NCI-H69 (cell line): ENCODE measurements at regions not wholly inside any gene's neighbourhood (a gene's known extent, or its start where the extent isn't known, plus 50 kb on each side); places are given as distances from the start of the nearest gene placed in this dataset.

Experiments used
- DNase-seq: peaks from one replicate; lab custom pipeline; 2025; lab: John Stamatoyannopoulos, UW

DNA sequence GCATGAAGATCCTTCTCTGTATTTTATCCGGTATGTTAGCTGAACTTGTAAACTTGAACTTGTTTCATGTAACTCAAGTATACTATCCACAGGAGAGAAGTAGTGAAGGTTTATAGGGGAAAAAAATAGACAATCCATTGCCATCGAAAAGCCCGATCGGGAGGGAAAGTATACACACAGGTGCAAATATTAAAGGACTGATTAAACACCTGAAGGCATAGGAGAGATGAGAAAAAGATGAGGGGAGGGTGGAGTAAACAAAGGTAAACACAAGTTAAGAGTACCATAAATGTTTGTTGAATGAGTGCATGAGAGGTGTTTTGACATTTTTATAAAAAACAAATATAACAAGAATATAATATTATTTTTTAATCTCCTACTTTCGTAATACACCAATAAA is 64.3 kb upstream of the CITED2 start:
- DNase-seq = no peak

DNA sequence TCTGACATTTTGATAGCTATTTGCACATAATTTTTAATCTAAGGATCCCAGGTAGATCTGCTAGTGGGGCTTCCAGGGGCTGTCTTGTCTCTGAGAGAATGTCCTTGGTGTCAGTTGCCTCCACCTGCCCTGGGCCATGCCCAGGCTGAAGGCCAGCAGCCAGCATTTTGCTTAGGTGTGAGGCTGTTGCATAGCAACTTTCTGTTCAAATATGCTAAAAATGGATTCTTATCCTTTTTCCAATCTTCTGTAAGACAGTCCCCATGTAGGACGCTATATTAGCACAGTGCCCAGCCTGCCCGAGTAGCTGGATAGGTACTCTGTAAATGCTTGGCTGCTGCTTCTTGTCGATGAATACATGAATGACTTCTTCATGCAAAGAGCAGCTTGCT is 62.5 kb upstream of the CITED2 start:
- DNase-seq = no peak

DNA sequence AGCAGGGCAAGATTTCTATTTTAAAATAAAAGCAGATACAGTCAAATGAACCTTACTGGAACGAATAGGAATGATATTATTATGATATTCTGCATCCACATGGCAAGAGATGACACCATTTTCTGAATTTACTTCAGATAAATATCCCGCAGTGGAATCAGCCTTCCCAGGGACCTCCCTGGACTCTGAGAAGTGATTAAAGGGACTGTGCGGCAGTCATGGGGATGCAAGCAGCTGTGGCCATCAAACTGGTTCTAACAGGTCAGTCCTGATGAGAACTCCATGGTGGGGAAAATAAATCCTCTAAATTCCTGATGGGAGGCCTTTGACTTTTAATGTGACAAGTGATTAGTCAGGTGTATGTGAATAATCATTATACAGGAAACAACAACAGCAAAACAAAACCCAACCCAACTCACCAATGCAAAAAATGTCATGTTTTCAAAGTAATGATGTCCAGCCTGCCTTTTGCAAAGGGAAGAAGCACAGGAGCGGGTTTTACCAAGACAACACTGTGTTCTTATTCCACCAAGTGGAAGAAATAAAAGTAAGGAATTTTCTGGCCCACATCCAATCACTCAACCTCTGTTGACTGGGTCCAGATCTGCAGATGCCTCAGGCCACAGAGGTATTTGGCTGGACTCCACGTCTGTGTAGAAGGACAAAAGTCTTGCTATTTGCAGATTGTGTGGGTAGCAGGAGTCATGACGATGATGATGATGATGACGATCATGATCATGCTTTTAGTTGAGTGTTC is 61.9 kb upstream of the CITED2 start:
- DNase-seq = peak; percentile 64

DNA sequence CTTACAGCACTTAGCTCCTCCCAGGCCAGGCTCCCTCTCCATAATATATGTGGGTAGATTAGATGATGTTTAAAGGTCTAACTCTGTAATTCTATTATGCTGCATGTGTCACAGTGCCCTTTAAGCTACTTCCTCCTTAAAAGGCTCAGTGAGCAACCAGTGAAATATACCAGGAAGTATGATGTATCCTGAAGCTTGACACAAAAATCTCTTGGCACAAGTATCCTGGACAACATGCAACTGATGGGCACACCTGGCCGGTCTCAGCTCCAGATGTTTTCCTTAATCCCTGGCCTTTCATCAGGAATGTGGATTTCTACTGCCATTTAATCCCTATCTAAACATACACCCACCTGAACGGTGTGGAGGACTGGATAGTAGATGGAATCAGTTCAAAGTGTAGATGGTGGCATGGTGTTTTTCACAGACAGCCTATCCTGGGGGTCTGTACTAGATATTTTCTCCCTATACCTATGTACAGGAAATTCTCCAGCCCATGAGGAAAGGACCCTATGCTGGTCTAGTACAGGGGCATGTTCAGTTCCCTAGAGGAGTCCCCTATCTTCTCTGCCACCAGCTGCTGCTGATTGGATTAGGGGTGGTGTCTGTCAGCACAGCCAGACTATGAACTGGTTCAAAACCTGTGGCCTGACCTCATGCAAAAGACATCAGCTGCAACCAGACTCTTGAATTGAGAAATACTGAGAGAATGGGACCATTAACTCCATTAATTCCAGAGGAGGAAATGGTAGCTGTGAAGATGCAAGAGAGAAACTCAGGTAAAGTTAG is 59.4 kb upstream of the CITED2 start:
- peak; percentile 40 for DNase-seq

DNA sequence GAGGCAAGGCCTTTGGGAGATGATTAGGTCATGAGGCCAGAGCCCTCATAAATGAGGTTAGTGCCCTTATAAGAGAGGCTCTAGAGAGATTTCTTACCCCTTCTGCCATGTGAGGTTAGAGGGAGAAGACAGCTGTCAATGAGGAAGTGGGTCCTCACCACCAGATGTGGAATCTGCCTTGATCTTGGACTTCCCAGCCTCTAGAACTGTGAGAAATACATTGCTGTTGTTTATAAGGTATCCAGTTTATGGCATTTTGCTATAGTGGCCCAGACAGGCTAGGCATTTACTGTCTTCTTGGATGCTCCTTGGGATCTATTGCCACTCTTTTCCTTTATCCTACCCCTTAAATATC is 57.1 kb upstream of the CITED2 start:
- no peak for DNase-seq

DNA sequence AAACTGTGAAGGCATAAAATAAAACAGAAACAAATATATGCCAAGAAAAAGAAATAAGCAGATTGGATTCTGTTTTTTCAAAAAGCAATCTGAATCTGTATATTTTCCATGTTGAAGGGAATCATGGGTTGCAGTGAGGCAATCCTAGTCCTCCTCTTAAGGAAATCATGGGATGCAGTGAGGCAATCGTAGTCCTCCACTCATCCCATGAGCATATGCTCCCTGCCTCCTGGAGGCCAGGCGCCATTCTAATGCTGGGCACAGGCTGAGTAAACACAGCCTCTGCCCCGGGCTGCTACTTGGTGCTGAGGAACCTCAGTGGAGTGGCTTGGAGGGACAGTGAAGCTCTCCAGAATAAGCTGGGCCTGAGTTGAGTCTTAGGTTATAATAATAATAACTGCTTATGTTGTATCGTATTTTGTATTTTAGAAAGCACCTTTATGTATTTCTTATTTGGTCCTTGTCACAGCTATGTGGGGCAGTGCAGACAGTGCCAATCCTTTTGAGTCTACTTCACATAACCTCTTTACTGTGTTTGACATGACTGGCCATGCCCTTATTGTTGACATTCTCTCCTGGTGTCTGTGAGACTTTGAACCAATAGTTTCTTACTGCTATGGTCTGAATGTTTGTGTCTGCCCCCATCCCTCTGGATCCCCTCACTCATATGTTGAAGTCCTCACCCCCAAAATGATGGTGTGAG is 56.6 kb upstream of the CITED2 start:
- peak; percentile 24 for DNase-seq

DNA sequence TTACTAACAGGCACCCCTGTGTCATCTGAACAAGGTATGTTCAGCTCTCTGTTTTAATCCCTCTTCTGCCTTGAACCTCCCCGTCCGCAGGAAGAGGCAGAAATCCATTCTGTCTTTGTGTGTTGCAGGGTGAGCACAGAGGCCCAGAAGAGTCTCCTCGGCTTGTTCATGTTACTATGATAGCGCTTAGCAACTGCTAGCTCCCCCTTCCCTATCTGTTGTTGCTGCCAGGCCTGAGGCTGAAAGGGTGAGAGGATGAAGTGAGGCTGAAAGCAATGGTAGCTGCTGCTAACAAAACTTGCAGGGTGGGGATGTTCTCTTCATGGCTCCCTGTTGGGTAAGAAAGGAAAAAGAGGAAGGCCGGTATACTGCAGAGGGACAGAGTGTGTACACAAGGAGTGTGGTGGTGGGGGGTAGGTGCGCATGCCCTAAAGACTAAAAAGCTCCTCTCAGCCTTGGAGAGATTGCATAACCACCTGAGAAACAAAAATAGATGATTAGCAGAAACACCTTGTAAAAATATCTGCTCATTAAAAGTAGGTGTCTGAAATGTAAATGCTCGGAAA is 55.2 kb upstream of the CITED2 start:
- no peak for DNase-seq

DNA sequence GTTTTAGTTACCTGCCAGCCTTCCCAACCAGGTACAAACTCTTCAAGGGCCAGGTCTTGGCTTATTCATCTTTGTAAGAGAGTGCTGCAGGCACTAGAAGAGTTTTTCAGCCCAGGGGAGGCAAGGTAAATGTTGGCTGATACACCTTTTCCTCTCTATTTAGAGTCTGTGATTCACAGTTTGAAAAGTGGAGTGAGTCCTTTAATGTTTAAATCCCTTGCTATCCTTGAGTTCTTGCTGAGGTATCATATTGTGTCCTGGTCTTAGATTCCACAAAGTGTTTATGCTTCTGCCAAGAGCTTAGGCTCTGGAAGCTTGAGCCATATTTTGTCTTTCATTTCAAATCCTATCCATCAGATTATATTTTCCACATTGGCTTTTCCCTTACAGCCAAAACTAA is 52.8 kb upstream of the CITED2 start:
- no peak for DNase-seq

DNA sequence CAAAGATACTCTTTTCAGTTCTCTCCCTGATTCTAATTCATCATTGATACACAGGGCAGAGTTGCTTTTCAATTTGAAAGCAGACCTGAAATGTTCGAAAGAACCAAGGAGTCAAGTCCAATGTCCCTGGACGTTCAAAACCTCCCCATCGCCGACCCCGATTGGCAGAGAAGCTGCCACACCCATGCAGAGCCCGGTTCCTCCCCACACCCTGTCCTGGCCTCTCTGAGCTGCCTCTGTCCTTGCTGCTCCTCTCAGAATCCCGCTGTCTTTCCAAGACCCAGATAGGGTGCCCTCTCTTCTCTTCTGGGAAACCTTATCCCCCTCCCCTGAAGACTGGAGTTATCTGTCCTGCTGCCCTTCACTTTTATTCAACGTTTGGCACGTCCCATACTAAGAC is 52.3 kb upstream of the CITED2 start:
- DNase-seq = no peak

DNA sequence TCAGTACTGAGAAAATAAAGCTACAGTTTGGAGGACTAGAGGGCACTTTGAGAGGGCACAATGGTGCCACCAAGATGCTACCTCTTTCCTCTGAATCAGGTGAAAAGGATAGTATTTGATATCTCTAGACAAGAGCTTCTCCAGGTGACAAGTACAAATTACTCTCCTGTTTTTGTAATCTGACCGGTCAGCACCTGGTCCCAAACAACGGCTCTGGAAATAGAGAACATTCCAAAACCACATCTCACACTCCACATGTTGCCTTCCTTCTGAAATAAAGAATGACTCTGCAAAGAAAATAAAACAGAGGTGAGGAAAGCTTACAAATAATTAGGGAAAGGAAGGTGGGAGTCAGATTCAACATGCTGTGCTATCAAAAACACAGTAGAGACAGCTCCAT is 51.3 kb upstream of the CITED2 start:
- peak; percentile 40 for DNase-seq

DNA sequence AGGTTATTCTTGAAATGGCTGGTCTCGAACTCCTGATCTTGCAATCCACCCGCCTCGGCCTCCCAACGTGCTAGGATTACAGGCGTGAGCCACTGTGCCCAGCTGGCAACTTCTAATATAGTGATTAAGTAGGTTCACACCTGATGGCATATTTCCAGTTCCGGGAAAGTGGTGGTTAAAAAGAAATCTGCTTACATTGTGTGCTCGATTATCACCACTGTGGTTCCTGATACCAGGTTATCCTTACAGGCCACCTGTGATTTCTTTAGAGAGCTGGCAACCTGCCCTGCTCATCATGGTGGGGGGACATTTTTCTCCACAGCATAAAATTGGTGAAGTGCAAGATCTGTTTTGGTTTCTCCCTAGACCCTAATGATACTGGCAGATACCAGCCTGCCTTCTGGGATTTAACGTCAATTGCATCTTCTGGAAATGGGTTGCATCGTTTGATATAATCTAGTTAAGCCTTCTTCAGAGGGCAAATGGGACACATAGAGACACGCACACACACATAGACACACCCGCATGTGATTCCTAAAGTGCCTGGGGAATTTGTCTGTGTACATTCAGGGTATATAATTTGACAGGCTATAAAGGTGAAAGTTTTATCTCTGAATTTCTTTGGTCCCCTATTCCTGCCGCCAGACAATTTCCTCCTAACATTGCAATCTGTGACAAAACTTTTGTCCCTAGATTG is 49.7 kb upstream of the CITED2 start:
- peak; percentile 96 for DNase-seq
